ENCODE measurements at regions not wholly inside any gene's neighbourhood (a gene's known extent, or its start where the extent isn't known, plus 50 kb on each side); places are given as distances from the start of the nearest gene placed in this dataset.
"Not testable (repeated sequence)": the region's sequence is repeated elsewhere in the genome, so short reads cannot be mapped to it uniquely, and the experiment has no call there.

DNA sequence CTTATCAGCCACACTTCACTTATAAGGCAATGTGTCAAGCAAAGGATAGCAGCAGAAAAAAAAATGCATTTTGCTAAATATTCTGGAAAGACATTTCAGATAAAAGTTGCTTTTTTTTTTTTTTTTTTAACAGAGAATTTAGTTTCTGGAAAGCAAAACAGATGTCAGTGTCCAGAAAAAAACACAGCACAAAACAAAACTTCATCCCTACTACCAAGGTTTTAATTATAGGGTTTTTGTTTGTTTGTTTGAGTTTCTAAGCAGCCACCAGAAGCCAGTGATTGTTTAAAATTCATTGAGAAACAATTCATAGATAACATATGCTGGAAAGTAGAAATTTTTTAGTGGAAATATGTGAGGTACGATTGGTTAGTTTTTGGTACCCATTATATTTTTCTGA lies 1202.7 kb downstream of the OTOL1 start:
- no peak for DNase-seq

GRCh38 chr3:162701211-162701610 lies 1204.6 kb downstream of the OTOL1 start:
- DNase-seq = no peak

GRCh38 chr3:162702768-162703385 lies 1206.3 kb downstream of the OTOL1 start:
- no peak for DNase-seq

- DNase-seq = no peak
Measured at GRCh38 chr3:162704238-162704637, 1207.6 kb downstream of the OTOL1 start.

DNA sequence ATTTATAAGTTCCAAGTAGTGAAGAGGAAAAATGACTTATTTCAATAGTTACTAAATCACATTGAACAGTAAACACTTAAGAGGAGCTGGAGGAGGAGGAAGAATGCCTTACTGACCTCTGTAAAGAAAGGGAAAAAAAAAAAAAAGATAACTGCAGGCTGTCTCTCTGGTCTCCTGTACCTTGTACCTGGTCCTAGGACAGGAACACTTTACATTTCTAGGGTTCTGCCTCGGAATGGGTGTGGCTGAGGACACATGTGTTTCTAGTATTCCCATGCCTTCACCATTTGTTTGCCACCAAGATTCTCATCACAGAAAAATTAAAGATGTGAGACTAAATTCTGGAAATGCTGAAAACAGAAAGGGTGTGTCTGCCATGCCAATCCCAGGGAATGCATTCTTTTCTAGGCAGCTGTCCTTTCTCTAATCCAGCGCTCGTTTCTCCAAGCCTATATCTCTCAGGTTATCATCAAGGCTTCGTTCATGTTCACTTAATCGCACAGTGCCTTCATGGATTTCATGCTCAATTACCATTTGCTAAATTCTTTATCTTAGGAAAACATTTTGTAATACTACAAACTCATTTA lies 1208.3 kb downstream of the OTOL1 start:
- DNase-seq = no peak

- not testable (repeated sequence) for DNase-seq
Measured at GRCh38 chr3:162708394-162708793, 1211.8 kb downstream of the OTOL1 start.

DNA sequence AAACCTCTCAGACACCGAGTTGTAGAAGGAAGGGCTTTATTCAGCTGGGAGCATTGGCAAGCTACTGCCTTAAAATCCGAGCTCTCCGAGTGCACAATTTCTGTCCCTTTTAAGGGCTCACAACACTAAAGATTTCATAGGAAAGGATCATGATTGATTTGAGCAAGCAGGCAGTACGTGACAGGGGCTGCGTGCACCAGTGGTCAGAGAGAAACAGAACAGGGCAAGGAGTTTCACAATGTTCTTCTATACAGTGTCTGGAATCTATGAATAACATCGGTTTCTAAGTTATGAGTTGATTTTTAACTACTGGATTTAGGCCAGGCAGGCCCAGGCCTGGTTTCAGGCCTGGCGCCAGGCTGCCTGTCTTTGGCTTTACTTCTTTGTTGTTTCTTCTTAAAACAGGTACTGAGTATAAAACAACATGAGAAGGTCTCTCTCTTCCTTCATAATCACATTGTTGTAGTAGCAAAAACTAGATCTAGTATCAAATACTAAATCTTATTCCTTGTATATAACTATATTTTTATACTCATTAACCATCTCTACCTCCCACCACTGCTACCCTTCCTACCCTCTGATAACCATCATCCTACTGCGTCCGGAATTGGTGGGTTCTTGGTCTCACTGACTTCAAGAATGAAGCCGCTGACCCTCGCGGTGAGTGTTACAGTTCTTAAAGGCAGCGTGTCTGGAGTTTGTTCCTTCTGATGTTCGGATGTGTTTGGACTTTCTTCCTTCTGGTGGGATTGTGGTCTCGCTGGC lies 1212.5 kb downstream of the OTOL1 start:
- DNase-seq = not testable (repeated sequence)

GRCh38 chr3:162710332-162711112 lies 1213.9 kb downstream of the OTOL1 start:
- DNase-seq = no peak

GRCh38 chr3:162717074-162717473 lies 1220.5 kb downstream of the OTOL1 start:
- DNase-seq = not testable (repeated sequence)

DNA sequence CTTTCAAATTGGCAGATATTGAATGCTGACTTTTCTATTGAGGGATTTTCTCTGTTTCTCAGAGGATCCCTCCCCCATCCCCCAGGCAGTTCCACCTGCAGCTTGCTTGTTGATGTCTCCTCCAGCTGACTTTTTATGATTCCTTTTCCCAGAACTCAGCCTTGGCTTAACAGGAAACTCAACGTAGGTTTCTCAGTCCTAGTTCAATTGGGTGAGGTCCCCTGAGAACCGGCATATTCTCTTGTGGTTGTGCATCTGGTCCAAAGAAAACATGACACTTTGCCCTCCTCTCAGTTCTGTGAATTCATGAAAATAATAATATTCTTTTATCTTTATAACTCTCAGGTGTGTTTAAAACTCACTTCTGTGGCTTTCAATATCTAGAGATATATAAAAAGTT lies 1222.1 kb downstream of the OTOL1 start:
- no peak for DNase-seq

- no peak for DNase-seq
Measured at GRCh38 chr3:162719684-162720341, 1223.2 kb downstream of the OTOL1 start.

GRCh38 chr3:162721736-162722135 lies 1225.1 kb downstream of the OTOL1 start:
- no peak for DNase-seq

DNA sequence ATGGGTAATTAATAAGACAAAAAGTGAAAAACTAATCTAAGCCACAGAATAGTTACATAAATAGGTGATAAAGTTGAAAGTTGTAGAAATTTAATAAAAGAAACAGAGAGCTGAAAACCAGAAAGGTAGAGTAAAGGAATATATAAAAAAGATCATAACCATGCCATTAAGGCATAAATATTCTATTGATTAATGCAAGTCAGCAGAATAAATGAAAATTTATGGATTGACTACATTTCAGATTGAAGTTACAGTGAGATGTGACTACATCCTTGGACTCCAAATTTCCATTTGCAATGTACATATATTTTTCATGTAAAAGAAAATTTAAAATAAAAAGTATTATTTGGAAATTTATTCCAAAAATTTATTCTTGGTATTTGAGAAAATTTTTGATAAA lies 1225.7 kb downstream of the OTOL1 start:
- DNase-seq = no peak

GRCh38 chr3:162722796-162723195 lies 1226.2 kb downstream of the OTOL1 start:
- DNase-seq = not testable (repeated sequence)

DNA sequence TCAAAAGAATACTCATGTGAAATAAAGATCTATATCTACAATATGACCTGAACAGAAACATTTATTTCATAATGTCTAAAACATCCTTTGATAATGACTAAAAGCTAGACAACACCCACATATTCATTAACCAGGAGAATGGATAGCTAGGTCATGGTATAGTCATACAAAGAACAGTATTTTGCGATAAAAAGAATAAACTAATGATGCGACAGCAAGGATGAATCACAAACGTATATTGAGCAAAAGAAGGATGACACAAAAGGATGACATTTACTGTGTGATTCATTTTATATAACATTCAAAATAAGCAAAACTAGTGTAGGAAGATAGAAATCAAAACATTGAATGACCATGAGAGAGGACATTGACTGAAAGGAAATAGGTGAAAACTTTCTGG lies 1233.1 kb downstream of the OTOL1 start:
- no peak for DNase-seq

GRCh38 chr3:162731961-162732360 lies 1235.4 kb downstream of the OTOL1 start:
- DNase-seq = not testable (repeated sequence)

- DNase-seq = no peak
Measured at GRCh38 chr3:162738784-162739183, 1242.2 kb downstream of the OTOL1 start.

DNA sequence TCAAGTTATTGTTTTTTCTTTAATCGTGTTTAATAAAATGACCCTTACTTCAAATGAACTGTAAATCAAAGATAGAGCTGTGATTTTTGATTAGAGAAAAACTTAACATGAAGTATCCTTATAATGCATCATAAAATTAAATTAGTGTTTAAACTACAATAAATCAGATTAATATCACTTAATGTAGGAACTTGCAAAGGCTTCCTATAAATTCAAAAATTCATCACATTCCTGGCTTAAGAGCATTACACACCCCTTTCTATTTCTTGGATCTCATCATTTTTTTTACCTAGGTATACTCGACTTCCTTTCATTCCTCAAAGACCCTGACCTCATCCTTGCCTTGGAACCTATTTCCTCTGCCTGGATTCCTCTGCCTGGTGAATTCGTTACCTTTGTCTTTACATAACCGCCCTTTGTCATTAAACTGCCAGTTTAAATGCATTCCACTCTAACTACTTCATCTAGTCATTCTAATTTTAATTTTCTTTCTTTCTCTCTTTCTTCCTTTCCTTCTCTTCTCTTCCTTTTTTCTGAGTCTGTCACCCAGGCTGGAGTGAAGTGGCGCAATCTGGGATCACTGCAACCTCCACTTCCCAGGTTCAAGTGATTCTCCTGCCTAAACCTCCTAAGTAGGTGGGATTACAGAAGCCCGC lies 1244.5 kb downstream of the OTOL1 start:
- DNase-seq = no peak

GRCh38 chr3:162742159-162742717 lies 1245.6 kb downstream of the OTOL1 start:
- no peak for DNase-seq

DNA sequence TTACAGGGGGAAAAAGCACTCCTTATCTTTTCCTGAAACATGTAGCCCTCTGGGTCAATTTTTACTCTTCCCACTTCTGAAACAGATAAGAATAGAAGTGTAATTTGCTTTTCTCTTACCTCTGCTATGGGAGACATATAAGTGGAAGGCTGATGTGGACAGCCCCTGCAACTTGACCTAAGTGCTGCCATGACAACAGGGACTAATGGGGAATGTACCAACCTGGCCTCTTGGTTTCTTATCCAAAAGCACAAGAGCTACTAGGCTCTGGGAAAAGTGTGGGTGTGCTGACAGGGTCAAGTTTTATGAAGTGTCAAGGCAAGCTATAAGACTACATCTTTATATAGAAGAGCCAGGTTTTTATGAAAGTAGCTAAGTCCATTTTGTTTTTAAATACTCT lies 1246.5 kb downstream of the OTOL1 start:
- no peak for DNase-seq

DNA sequence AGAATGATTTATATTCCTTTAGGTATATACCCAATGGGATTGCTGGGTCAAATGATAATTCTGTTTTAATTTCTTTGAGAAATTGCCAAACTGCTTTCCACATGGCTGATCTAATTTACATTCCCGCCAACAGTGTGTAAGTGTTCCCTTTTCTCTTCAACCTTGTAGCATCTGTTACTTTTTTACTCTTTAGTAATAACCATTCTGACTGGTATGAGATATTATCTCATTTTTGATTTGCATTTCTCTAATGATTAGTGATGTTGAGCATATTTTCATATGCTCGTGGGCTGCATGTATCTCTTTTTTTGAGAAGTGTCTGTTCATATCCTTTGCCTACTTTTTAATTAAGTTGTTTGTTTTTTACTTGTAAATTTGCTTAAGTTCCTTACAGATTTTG lies 1264.2 kb downstream of the OTOL1 start:
- no peak for DNase-seq
